ENCODE measurements at regions not wholly inside any gene's neighbourhood (a gene's known extent, or its start where the extent isn't known, plus 50 kb on each side); places are given as distances from the start of the nearest gene placed in this dataset.

DNA sequence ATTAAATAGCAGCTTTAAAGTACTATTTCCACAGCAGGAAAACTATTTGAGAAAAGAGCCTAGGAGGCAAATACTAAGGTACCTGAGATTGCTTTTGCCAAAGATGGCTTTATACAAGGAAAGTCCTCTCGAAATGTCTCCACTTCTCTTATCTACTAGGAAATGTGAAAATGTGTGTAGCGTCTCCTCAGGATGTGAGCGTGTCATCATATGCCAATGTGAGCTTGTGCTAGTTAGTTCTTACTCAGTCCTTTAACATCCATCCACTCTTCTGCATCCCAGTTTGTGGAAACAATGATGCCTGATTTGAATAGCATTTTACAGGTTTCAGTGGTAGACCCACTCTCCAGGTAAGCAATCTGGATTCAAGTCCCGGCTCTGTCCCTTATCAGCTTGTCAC is 421.0 kb downstream of the DYNC2H1 start:
- TF ChIP-seq, protein P1, sequence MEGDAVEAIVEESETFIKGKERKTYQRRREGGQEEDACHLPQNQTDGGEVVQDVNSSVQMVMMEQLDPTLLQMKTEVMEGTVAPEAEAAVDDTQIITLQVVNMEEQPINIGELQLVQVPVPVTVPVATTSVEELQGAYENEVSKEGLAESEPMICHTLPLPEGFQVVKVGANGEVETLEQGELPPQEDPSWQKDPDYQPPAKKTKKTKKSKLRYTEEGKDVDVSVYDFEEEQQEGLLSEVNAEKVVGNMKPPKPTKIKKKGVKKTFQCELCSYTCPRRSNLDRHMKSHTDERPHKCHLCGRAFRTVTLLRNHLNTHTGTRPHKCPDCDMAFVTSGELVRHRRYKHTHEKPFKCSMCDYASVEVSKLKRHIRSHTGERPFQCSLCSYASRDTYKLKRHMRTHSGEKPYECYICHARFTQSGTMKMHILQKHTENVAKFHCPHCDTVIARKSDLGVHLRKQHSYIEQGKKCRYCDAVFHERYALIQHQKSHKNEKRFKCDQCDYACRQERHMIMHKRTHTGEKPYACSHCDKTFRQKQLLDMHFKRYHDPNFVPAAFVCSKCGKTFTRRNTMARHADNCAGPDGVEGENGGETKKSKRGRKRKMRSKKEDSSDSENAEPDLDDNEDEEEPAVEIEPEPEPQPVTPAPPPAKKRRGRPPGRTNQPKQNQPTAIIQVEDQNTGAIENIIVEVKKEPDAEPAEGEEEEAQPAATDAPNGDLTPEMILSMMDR (IDR thresholded peaks at IDR 0.05) = no peak
- no peaks in the 10 kb centered on the region for H3K9me3 Mint-ChIP-seq
- no peak for DNase-seq
- peak overlapping the region; percentile 92 for H3K27ac Mint-ChIP-seq
- H3K27me3 Mint-ChIP-seq (ENCODE audit: insufficient read depth) = no peaks in the 10 kb centered on the region
- H3K36me3 Mint-ChIP-seq (ENCODE audit: low read depth) = no peaks in the 10 kb centered on the region
- H3K4me3 Mint-ChIP-seq = peak overlapping the region; percentile 50; the same call in 1 of the 2 replicates
- peaks cover 79% of the 10 kb centered on the region for H3K4me1 Mint-ChIP-seq (ENCODE audit: low read depth)

DNA sequence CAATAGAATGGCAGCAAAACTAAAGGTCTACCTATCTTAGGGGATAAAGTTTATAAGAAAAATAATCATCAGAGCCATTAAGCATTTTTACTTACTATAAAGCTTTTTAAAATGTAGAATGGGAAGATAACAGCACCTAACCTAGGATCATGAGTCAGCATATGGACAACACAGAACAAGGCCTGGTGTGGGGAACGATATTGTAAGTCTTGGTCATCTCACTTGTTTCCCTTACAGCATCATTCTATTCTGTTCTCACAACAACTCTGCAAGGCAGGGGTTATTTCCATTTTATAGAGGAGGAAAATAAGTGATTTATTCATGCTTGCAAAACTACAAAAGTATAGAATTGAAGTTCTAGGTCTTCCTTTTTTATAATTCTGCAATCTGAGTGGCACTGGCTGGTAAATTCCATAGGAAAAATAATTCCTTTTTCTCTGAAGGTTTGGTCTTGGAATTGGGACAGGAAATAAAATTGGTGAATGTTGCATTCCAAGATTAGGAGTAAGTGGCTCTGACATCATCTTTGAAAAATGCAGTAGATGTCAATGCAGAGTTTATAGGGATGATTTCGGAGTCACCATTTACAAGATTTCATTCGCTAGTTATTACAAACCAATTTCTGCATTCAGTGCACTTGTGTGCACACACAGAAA is 423.0 kb downstream of the DYNC2H1 start:
- TF ChIP-seq, protein P1 (IDR thresholded peaks at IDR 0.05) = no peak
- no peaks in the 10 kb centered on the region for H3K27me3 Mint-ChIP-seq (ENCODE audit: insufficient read depth)
- H3K4me3 Mint-ChIP-seq = peak overlapping the region; percentile 58
- H3K27ac Mint-ChIP-seq = peak overlapping the region; percentile 92
- no peaks in the 10 kb centered on the region for H3K36me3 Mint-ChIP-seq (ENCODE audit: low read depth)
- no peaks in the 10 kb centered on the region for H3K9me3 Mint-ChIP-seq
- DNase-seq = peak; percentile 85
- peaks cover 82% of the 10 kb centered on the region for H3K4me1 Mint-ChIP-seq (ENCODE audit: low read depth)

DNA sequence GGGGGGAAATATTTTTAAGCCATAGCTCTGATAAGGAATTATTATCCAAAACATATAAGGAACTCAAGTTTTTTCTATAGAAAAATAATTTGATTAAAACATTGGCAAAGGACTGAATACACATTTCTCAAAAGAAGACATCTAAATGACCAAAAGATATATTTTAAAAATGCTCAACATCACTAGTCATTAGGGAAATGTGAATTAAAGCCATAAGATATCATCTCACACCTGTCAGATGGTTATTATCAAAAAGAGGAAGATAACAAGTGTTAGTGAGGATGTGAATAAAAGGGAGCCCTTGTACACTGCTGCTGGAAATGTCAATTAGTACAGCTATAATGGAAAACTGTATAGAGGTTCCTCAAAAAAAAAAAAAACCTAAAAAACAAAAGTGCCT is 425.0 kb downstream of the DYNC2H1 start:
- peaks cover 78% of the 10 kb centered on the region for H3K4me1 Mint-ChIP-seq (ENCODE audit: low read depth)
- no peaks in the 10 kb centered on the region for H3K36me3 Mint-ChIP-seq (ENCODE audit: low read depth)
- TF ChIP-seq, protein P1 (IDR thresholded peaks at IDR 0.05) = no peak
- no peaks in the 10 kb centered on the region for H3K9me3 Mint-ChIP-seq
- no peak overlapping the region for H3K4me3 Mint-ChIP-seq
- DNase-seq = no peak
- H3K27ac Mint-ChIP-seq = no peak overlapping the region
- no peaks in the 10 kb centered on the region for H3K27me3 Mint-ChIP-seq (ENCODE audit: insufficient read depth)

DNA sequence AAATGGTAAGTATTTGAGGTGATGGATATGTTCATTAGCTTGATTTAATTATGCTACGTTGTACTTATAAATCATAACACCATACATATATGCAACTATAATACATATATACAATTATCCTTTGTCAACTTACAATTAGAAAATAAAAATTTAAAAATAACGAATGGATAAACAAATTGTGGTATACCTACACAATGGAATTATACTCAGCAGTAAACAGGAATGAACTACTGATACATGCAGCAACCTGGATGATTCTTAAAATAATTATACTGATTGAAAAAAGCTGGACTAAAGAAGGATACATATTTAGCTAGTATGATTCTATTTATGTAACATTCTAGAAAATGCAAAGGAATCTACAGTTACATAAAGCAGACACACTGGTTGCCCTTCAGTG is 425.7 kb downstream of the DYNC2H1 start:
- H3K4me1 Mint-ChIP-seq (ENCODE audit: low read depth) = peaks cover 70% of the 10 kb centered on the region
- H3K27me3 Mint-ChIP-seq (ENCODE audit: insufficient read depth) = no peaks in the 10 kb centered on the region
- no peaks in the 10 kb centered on the region for H3K9me3 Mint-ChIP-seq
- no peaks in the 10 kb centered on the region for H3K36me3 Mint-ChIP-seq (ENCODE audit: low read depth)
- H3K27ac Mint-ChIP-seq = no peak overlapping the region
- H3K4me3 Mint-ChIP-seq = no peak overlapping the region
- TF ChIP-seq, protein P1 (IDR thresholded peaks at IDR 0.05) = no peak
- no peak for DNase-seq

DNA sequence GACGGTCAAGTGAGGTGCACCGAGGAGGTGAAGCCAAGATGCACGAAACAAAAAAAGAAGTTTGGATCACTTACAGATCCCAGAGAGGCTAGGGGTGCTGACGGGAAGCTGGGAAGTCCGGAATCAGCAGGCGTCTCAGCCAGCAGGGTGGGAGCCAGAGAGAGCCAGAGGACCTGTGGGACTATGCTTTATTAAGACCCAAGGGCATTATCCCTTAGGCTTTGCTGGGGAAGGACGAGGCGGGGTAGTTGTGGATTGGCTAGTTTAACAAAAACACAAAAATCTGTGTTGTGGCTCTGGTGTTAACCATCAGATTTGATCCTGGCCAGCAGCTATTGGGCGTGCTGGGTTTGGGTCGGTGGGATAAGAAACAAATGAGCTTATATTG is 427.1 kb downstream of the DYNC2H1 start:
- H3K27ac Mint-ChIP-seq = peak overlapping the region; percentile 34; the same call in 1 of the 2 replicates
- H3K27me3 Mint-ChIP-seq (ENCODE audit: insufficient read depth) = no peaks in the 10 kb centered on the region
- DNase-seq = no peak
- peak overlapping the region; percentile 32; the same call in 1 of the 2 replicates for H3K4me3 Mint-ChIP-seq
- TF ChIP-seq, protein P1 (IDR thresholded peaks at IDR 0.05) = no peak
- H3K9me3 Mint-ChIP-seq = no peaks in the 10 kb centered on the region
- H3K4me1 Mint-ChIP-seq (ENCODE audit: low read depth) = peaks cover 57% of the 10 kb centered on the region
- no peaks in the 10 kb centered on the region for H3K36me3 Mint-ChIP-seq (ENCODE audit: low read depth)

Measured in HFFc6 (cell line).